Natural killer cell treated with Interleukin-12 subunit alpha and Interleukin-12 subunit beta and Interleukin-15 and Interleukin-18, amount 100 ng/mL, for 72 hours (primary cell): ENCODE measurements at regions not wholly inside any gene's neighbourhood (a gene's known extent, or its start where the extent isn't known, plus 50 kb on each side); places are given as distances from the start of the nearest gene placed in this dataset.

Experiments used
- ATAC-seq, 2 donors: fragments of 150-1000 bp; cut with Tn5 transposase in 1 of 2; sonication (Bioruptor Pico), chemical (Tn5 transposase) in 1 of 2; 2 replicates each; pipeline ENCODE4 v1.10.0; 2021
- DNase-seq: peaks from one replicate; pipeline ENCODE4 v3.0.0; 2022; ENCODE audit warnings: low spot score
- H3K27ac Mint-ChIP-seq, 2 donors: 1 replicate in 1 of 2; 2 replicates in 1 of 2; pipeline ENCODE4 v1.8.0; 2022; ENCODE audit warnings: mixed read lengths in 2 of 2, mild to moderate bottlenecking in 1 of 2, moderate library complexity in 1 of 2
- H3K27me3 Mint-ChIP-seq, 2 donors: 1 replicate in 1 of 2; 2 replicates in 1 of 2; pipeline ENCODE4 v1.8.0; 2022; ENCODE audit warnings: mixed read lengths in 2 of 2
- H3K36me3 Mint-ChIP-seq: one replicate; pipeline ENCODE4 v1.8.0; 2022; ENCODE audit warnings: mixed read lengths
- H3K4me1 Mint-ChIP-seq, 2 donors: 1 replicate in 1 of 2; 2 replicates in 1 of 2; pipeline ENCODE4 v1.8.0; 2022; ENCODE audit warnings: low read depth in 2 of 2, mixed read lengths in 2 of 2, mild to moderate bottlenecking in 1 of 2
- H3K4me3 Mint-ChIP-seq: one replicate; pipeline ENCODE4 v1.8.0; 2022; ENCODE audit warnings: mixed read lengths
- H3K9me3 Mint-ChIP-seq: 2 replicates; pipeline ENCODE4 v1.8.0; 2022; ENCODE audit warnings: mixed read lengths

DNA sequence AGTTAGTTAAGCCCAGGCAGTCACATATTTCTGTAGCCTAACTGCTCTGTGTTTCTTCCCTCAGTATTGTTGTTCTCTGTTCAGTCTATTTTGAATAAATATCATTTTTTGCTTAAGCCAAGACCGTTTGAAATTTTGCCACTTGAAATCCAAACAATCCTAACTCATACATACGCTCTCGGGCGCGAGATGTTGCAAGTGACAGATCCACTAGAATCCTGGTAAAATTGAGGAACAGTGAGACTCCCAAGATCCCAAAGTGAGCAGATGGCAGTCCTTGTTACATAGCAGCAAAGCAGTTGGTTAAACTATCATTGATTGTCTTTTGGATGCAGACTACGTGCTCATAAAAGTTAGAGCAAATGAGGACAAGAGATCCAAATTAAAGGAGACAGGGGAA, 625.4 kb downstream of the TBL1XR1 start:
- Mint-ChIP-seq H3K9me3 (peaks cover 8% of the 10 kb centered on the region), H3K27me3 (no peaks in the 10 kb centered on the region), H3K4me3 (no peak overlapping the region), H3K27ac (no peak overlapping the region), H3K4me1 (no peaks in the 10 kb centered on the region), H3K36me3 (no peaks in the 10 kb centered on the region)
- ATAC-seq (no peak), DNase-seq (no peak)

DNA sequence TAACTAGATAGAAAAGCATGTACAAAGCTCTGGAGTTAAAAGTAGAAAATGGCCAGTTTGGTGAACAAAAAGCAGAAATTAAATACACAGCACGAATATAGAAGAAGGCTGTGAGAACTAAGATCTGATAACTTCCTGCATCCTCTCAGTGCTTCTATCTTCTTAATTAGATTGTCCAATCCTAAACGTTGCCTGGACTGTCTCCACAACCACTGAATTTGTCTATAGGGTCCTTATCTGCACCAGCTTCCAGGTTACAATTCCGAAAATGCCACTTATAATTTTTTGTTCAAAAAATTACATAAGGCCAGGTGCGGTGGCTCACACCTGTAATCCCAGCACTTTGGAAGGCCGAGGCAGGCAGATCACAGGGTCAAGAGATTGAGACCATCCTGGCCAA, 626.3 kb downstream of the TBL1XR1 start:
- no peak overlapping the region for H3K27ac Mint-ChIP-seq
- no peak for ATAC-seq

DNA sequence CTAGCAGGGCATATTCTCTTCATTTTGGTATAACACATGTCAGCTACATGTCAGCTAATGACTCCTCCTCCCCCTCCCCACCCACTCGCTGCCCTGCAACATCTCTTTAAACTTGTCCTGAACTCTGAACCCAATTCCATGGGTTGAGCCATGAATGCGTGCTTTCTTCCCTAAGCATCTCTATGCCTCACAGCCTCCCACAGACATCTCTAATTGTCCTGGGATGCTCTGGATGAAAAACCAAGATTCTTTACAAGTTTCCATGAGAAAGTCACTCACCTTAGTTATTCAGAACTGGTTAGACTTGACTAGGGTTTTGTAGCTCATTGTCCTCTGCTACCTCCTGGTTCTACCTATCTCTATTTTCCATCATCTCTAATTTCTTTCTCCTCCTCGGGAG, 629.1 kb downstream of the TBL1XR1 start:
- Mint-ChIP-seq H3K4me1 (no peaks in the 10 kb centered on the region), H3K36me3 (no peaks in the 10 kb centered on the region), H3K9me3 (peaks cover 7% of the 10 kb centered on the region), H3K27ac (no peak overlapping the region), H3K4me3 (no peak overlapping the region), H3K27me3 (no peaks in the 10 kb centered on the region)
- DNase-seq (no peak), ATAC-seq (no peak)

More for the DNA sequence above, 626.3 kb downstream of the TBL1XR1 start:
- no peaks in the 10 kb centered on the region for H3K4me1 Mint-ChIP-seq
- H3K36me3 Mint-ChIP-seq, result no peaks in the 10 kb centered on the region
- peaks cover 8% of the 10 kb centered on the region for H3K9me3 Mint-ChIP-seq
- DNase-seq, result no peak
- no peak overlapping the region for H3K4me3 Mint-ChIP-seq
- H3K27me3 Mint-ChIP-seq, result no peaks in the 10 kb centered on the region

DNA sequence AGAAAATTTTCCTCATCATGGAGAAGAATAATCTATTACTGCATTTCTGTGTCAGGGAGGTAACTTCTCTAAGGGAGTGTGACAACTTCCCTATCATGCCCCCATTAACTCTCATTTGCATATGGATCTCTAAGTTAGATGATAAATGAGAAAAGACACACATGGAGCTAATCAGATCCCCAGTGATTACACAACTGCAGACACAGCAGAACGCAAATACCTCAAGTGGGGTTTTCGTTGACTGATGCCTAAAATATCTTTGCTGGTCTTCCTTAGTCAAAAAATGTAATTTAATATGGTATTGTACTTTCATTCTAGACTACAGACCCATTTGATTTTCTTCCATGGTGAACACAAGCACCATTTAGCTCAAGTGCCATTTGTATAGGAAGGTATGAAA, 630.5 kb downstream of the TBL1XR1 start:
- no peak for DNase-seq
- Mint-ChIP-seq H3K36me3 (no peaks in the 10 kb centered on the region), H3K4me1 (no peaks in the 10 kb centered on the region), H3K4me3 (no peak overlapping the region), H3K27ac (no peak overlapping the region), H3K27me3 (no peaks in the 10 kb centered on the region), H3K9me3 (peaks cover 9% of the 10 kb centered on the region)
- no peak for ATAC-seq

DNA sequence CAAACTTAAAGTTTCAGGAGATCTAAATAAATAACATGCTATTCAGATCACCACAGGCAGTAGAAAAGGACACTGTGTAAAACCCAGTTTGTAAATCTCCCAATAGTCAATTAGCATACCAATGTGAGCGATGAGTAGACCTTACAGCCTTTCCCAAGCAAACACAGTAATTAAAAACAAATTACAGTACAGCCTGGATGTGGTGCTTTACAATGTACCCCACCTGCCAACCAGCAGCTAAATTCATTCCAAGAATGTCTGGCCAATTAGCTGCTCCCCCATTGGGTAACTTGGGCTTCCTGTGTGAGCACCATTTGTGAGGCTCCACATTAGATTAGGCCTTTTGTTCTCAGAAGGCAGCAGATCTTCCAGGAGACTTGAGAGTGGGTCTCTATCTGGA, 635.0 kb downstream of the TBL1XR1 start:
- Mint-ChIP-seq H3K27ac (no peak overlapping the region), H3K4me3 (no peak overlapping the region), H3K9me3 (peaks cover 8% of the 10 kb centered on the region), H3K36me3 (no peaks in the 10 kb centered on the region), H3K4me1 (no peaks in the 10 kb centered on the region), H3K27me3 (no peaks in the 10 kb centered on the region)
- no peak for ATAC-seq
- DNase-seq, result no peak

DNA sequence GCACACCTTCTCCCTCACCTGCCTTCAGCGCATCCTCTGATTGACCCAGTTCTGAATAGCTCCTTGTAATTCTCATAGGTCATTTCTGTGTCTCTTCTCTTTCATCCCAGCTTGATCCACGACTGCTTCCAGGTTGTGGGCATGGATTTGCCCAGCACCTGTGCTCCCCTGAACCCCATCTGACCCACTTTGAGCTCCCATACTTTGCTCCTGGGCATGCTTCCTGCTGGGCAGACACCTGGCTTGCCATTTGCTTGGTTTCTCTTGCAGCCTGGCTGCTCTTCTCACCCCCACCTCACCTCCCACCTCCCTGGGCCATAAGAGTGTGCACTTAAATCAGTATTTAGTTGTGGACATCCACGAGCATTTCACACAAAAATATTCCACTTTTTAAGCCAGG, 635.5 kb downstream of the TBL1XR1 start:
- ATAC-seq, result no peak
- Mint-ChIP-seq H3K27ac (no peak overlapping the region), H3K27me3 (no peaks in the 10 kb centered on the region)

DNA sequence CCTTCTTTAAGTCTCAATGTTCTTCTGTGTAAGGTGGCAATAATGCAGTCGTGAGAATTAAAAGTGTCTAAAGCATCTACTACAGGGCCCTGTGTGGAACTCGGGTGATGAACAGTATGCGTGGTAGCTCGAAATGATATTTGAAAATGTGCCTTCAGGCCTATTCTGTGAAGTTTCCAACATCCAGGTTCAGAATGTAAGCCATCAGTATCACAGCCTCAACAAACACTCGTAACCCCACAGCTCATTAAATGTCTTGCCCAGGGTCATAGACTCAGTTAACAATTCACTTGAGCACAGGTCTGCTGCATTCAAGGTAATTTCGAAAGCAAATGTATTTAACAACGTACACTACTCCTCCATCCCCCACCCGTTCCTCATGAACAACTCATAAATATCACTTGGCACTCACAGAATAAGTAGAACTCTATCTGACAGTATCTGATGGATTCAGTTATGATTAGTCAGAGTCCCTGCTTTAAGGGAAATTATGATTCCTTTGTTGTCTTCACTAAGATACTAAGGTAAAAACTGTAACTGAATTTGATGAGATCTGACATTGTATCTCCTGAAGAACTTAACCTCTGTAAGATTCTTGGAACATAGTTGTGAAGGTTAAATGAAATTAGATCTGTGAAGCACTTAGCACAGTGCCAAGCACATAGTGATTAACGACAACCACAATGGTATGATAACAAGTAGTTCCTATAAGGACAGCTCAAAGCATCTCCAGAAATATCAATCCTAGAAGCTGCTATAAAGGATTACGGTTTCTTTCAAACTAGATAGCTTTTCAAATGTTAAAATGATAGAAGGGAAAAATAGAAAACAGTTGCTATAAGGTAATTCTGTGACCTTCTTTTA, 642.3 kb downstream of the TBL1XR1 start:
- no peak overlapping the region for H3K4me3 Mint-ChIP-seq

More for the DNA sequence above, 635.5 kb downstream of the TBL1XR1 start:
- Mint-ChIP-seq H3K9me3 (peaks cover 8% of the 10 kb centered on the region), H3K4me3 (no peak overlapping the region), H3K4me1 (no peaks in the 10 kb centered on the region), H3K36me3 (no peaks in the 10 kb centered on the region)
- DNase-seq, result no peak

DNA sequence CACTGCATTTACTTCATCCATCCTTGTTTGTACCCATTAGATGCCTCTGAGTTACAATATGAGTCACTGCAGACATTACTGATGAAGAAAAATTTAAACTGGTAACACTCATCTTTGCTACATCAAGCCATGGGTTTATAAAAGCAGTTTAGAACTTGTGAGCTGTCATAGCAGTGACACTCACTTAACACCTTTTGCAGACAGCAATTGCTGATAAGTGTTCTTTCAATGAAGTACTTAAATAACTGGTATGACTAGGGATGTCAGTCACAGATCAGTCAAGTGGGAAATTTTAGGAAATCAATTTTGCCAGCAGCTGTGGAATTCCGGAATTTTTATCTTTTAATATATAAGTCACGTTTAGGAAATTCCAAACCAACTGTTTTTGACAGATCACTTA, 643.0 kb downstream of the TBL1XR1 start:
- DNase-seq (no peak), ATAC-seq (no peak)
- no peaks in the 10 kb centered on the region for H3K36me3 Mint-ChIP-seq
- H3K4me3 Mint-ChIP-seq, result no peak overlapping the region
- no peaks in the 10 kb centered on the region for H3K27me3 Mint-ChIP-seq
- peaks cover 6% of the 10 kb centered on the region for H3K9me3 Mint-ChIP-seq
- no peak overlapping the region for H3K27ac Mint-ChIP-seq
- no peaks in the 10 kb centered on the region for H3K4me1 Mint-ChIP-seq

More for the DNA sequence above, 642.3 kb downstream of the TBL1XR1 start:
- DNase-seq, result no peak
- H3K36me3 Mint-ChIP-seq, result no peaks in the 10 kb centered on the region
- no peak for ATAC-seq
- no peak overlapping the region for H3K27ac Mint-ChIP-seq
- no peaks in the 10 kb centered on the region for H3K27me3 Mint-ChIP-seq
- H3K9me3 Mint-ChIP-seq, result peaks cover 4% of the 10 kb centered on the region
- H3K4me1 Mint-ChIP-seq, result no peaks in the 10 kb centered on the region

DNA sequence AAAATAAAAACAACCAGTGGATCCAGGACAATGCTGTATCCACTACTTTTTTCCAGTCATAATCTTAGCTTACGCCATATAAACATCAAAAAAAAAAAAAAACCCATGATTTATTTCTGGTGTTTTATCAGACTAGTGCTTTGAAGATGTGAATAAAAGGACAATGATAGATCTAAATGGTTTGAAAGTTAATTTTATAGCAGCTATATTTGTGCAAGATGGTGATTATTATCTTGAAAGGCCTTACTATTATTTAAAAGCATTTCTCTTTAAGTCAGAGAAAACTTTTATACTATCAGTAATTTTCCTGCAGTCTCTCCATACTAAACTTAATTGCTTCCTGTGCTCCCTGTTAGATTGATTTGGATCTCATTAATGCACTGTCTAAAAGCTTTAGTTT, 670.3 kb downstream of the TBL1XR1 start:
- ATAC-seq (no peak), DNase-seq (no peak)
- Mint-ChIP-seq H3K4me1 (no peaks in the 10 kb centered on the region), H3K4me3 (no peak overlapping the region), H3K36me3 (no peaks in the 10 kb centered on the region), H3K27me3 (no peaks in the 10 kb centered on the region), H3K27ac (no peak overlapping the region), H3K9me3 (peaks cover 19% of the 10 kb centered on the region)

DNA sequence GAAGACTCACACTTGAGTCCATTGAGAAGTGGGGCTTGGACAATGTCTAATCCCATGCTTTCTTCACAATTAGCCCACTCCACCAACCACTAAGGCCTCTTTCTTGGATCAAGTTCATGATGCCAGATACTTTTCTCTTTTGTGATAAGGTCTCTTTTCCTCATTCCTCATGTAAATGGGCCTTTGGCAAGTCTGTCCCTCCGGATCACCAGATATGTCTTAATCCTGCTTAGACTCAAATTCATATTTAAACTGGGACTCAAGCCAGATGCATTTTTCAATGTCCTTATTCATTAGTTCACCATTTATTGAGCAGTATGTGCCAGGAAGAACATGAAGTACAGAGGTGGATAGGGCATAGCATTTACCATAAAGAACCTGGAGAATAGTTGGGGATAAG, 671.1 kb downstream of the TBL1XR1 start:
- H3K9me3 Mint-ChIP-seq, result peaks cover 19% of the 10 kb centered on the region
- H3K27ac Mint-ChIP-seq, result no peak overlapping the region
- no peaks in the 10 kb centered on the region for H3K4me1 Mint-ChIP-seq
- H3K36me3 Mint-ChIP-seq, result no peaks in the 10 kb centered on the region
- no peak overlapping the region for H3K4me3 Mint-ChIP-seq
- ATAC-seq (no peak), DNase-seq (no peak)
- no peaks in the 10 kb centered on the region for H3K27me3 Mint-ChIP-seq

DNA sequence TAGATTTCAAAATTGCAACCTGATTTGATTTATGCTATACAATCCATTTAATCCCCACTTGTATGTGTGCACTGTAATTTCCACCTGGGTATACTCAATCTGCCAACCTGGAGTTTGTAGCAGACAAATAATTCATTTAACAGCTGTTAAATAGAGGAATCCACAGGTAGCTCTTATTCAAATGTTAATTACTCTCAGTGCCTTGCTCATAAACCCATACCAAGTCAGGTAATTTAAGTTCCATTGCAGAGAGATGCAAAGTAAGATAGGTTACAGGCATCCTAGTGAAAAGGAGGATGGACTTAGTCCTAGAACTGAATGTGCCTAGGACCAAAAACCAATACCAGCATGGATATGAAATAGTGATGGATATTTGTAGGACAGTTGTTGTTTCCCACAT, 674.2 kb downstream of the TBL1XR1 start:
- no peak overlapping the region for H3K4me3 Mint-ChIP-seq
- no peaks in the 10 kb centered on the region for H3K27me3 Mint-ChIP-seq
- ATAC-seq (no peak), DNase-seq (no peak)
- H3K9me3 Mint-ChIP-seq, result peaks cover 17% of the 10 kb centered on the region
- no peak overlapping the region for H3K27ac Mint-ChIP-seq
- no peaks in the 10 kb centered on the region for H3K4me1 Mint-ChIP-seq
- no peaks in the 10 kb centered on the region for H3K36me3 Mint-ChIP-seq

DNA sequence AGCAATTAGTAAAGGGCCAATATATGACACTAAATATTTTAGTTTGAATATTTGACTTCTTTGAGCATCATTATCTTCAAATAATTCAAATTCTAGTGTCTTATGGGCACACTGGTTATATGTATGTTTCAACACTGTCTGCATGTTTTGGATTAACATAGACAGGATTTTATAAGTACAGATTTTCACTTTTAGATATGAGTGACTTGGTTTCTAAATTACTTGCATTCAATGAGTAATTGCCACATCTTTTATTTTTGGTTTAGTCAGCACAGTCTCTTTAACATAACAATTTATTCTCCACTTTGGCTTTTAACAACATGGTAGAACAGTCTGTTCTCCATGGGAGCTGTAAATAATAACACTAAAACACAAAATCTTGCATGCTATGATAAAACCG, 674.8 kb downstream of the TBL1XR1 start:
- Mint-ChIP-seq H3K27me3 (no peaks in the 10 kb centered on the region), H3K9me3 (peaks cover 13% of the 10 kb centered on the region), H3K4me1 (no peaks in the 10 kb centered on the region), H3K4me3 (no peak overlapping the region), H3K36me3 (no peaks in the 10 kb centered on the region), H3K27ac (no peak overlapping the region)
- DNase-seq, result no peak
- no peak for ATAC-seq

DNA sequence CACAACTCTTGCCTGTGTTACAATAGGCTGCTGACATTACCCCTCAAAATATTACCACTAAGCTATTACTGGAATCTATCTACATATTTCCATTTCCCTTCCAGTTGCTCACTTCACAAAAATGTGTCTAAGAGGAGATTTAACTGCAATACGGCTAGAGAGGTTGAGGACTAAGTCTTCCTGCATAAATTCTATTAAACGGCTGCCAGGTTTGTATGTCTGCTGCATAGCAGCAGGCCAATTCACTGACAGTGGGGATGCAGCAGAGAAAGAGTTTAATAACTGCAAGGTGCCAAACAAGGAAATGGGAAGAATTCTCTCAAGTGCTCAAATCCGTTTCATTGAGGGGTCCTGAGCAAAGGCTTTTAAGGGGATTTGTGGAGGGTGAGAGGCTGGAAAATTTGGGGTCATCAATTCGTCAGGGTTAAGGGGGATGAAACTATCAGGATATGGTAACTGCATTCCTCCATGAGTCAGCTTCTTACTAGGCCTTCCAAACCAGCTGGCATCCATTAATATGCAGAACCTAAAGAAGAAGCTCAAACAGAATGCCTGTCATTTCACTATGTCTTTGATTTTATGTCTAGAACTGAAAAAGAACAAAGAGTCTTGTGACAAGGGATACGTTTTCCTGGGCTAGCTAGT, 675.6 kb downstream of the TBL1XR1 start:
- Mint-ChIP-seq H3K9me3 (peaks cover 13% of the 10 kb centered on the region), H3K36me3 (no peaks in the 10 kb centered on the region), H3K4me3 (no peak overlapping the region), H3K27ac (no peak overlapping the region), H3K27me3 (no peaks in the 10 kb centered on the region), H3K4me1 (no peaks in the 10 kb centered on the region)
- DNase-seq (no peak), ATAC-seq (no peak)

DNA sequence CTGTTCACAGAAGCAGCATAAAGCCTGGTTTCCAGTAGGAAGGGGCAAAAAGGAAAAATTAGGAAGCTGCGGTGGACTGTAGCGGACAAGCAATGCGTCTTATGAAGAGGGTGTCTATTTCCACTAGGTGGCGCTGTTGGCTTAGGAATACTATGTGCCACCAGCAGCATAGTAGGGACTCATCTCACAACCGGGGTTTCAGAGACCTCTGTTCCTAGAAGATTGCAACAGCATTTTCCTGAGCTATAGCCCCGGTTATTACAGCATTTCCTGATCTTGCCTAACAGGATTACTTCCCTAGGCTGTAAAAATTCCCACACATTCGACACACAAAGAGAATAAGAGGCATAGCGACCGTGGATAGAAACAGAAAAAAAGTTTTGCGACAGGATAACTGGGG, 683.0 kb downstream of the TBL1XR1 start:
- H3K4me3 Mint-ChIP-seq, result no peak overlapping the region
- no peaks in the 10 kb centered on the region for H3K27me3 Mint-ChIP-seq
- ATAC-seq, result no peak
- DNase-seq, result no peak
- H3K36me3 Mint-ChIP-seq, result peaks cover 24% of the 10 kb centered on the region
- no peaks in the 10 kb centered on the region for H3K4me1 Mint-ChIP-seq
- no peak overlapping the region for H3K27ac Mint-ChIP-seq
- H3K9me3 Mint-ChIP-seq, result peaks cover 15% of the 10 kb centered on the region
